ENCODE measurements at regions not wholly inside any gene's neighbourhood (a gene's known extent, or its start where the extent isn't known, plus 50 kb on each side); places are given as distances from the start of the nearest gene placed in this dataset.

DNA sequence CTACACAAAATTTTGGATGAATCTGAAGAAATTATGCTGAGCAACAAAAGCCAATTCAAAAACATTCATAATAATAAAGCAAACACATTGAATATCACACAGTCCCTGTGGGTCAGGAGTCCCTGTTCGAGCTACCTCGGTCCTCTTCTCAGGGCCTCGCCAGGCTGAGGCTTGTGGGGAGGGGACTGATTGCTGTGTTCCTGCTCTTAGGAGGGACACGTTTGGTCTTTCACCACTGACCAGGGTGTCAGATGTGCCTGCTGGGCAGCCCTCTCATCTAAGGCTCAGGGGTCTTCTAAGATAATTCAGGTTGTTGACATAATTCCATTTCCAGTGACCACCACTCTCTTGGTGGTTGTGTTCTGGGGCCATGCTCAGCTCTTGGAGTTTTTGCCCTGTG, 233.8 kb upstream of the PPP2R2D start:
- TF ChIP-seq CTCF (IDR thresholded peaks at IDR 0.05), result no peak
- no peak for TF ChIP-seq POLR2A (IDR thresholded peaks at IDR 0.05)

All from Peyer's patch (tissue), 4 donors.